Aorta (tissue), 5 donors: ENCODE measurements at regions not wholly inside any gene's neighbourhood (a gene's known extent, or its start where the extent isn't known, plus 50 kb on each side); places are given as distances from the start of the nearest gene placed in this dataset.

Experiments
- ATAC-seq: fragments of 200-7000 bp; cut with Tn5 transposase; one replicate; pipeline ENCODE4 v1.9.1; 2022; ENCODE audit warnings: moderate library complexity; ENCODE audit not compliant: low FRiP score
- DNase-seq, 2 donors: peaks; one replicate each; pipeline ENCODE4 v3.0.0-alpha.2; 2020
- H3K27ac ChIP-seq, 2 donors: one replicate each; pipeline ENCODE4 v1.5.1; 2013; ENCODE audit warnings: low read length in 2 of 2, mild to moderate bottlenecking in 2 of 2, moderate library complexity in 2 of 2, control low read depth in 1 of 2, inconsistent platforms in 1 of 2, low read depth in 1 of 2
- H3K27me3 ChIP-seq, 2 donors: one replicate each; pipeline ENCODE4 v1.6.1; 2013; ENCODE audit warnings: control low read depth in 1 of 2, low read length in 1 of 2, mild to moderate bottlenecking in 1 of 2, moderate library complexity in 1 of 2; ENCODE audit not compliant: insufficient read depth in 2 of 2, control insufficient read depth in 1 of 2
- H3K36me3 ChIP-seq, 2 donors: one replicate each; pipeline ENCODE4 v1.6.1; 2013; ENCODE audit warnings: control low read depth in 1 of 2, low read length in 1 of 2, mild to moderate bottlenecking in 1 of 2; ENCODE audit not compliant: insufficient read depth in 2 of 2, control insufficient read depth in 1 of 2
- H3K4me1 ChIP-seq, 2 donors: one replicate each; pipeline ENCODE4 v1.6.1; 2013; ENCODE audit warnings: low read length in 2 of 2, control low read depth in 1 of 2, mild to moderate bottlenecking in 1 of 2, moderate library complexity in 1 of 2; ENCODE audit not compliant: insufficient read depth in 2 of 2, control insufficient read depth in 1 of 2
- H3K4me3 ChIP-seq, 2 donors: one replicate each; pipeline ENCODE4 v1.5.1; 2013; ENCODE audit warnings: low read length in 2 of 2, control low read depth in 1 of 2, mild to moderate bottlenecking in 1 of 2
- H3K9me3 ChIP-seq: one replicate; pipeline ENCODE4 v1.6.1; 2013; ENCODE audit warnings: mild to moderate bottlenecking, low read length; ENCODE audit not compliant: control insufficient read depth
- WGBS, 2 donors: extraction: QIAGEN DNeasy Blood & Tissue Kit; methylation state at CpG; one replicate each; pipeline ENCODE4 v1.1.7; 2013; 5-methylcytosine and 5-hydroxymethylcytosine counted together
- intact Hi-C, 2 donors: fragments of 100-400 bp; cut with DNase I; formaldehyde crosslinking; loops; one replicate each; pipeline versions ENCODE4 v1.14.2 to v1.15.0; 2022
- donor health status: healthy with polysubstance abuse.
- donor health status: Bipolar disorder and iron deficiency.
- donor health status: DM: no; HTN: no; CAD: no.
- donor health status: DM: no; HTN: no; CAD: no.
- donor health status: DM: yes; HTN: yes; CAD: no.

GRCh38 chr22:49575703-49576081 lies 252.0 kb downstream of the BRD1 start:
- intact Hi-C loops: no loop called here
- WGBS, 2 donors: 89 to 90% methylated on average over 20 of the region's 20 CpGs
- DNase-seq (no peak), ATAC-seq (no peak)
- Histone ChIP-seq H3K4me1 (no peaks in the 10 kb centered on the region), H3K27me3 (no peaks in the 10 kb centered on the region), H3K9me3 (peaks cover 2% of the 10 kb centered on the region), H3K36me3 (no peaks in the 10 kb centered on the region), H3K4me3 (no peak overlapping the region), H3K27ac (no peak overlapping the region)

- ATAC-seq: no peak
- no peaks in the 10 kb centered on the region for H3K36me3 ChIP-seq
- intact Hi-C loops: no loop called here
- H3K27ac ChIP-seq: no peak overlapping the region
- WGBS, 2 donors: 75 to 79% methylated on average over 31 of the region's 31 CpGs
- H3K9me3 ChIP-seq: no peaks in the 10 kb centered on the region
- no peaks in the 10 kb centered on the region for H3K27me3 ChIP-seq
- no peak overlapping the region for H3K4me3 ChIP-seq
- no peaks in the 10 kb centered on the region for H3K4me1 ChIP-seq
- peak in 1 of 2 donors; percentile 71 for DNase-seq
Observed at GRCh38 chr22:49574881-49575702, 252.6 kb downstream of the BRD1 start.

GRCh38 chr22:49574205-49574880 lies 253.3 kb downstream of the BRD1 start:
- intact Hi-C loops: no loop called here
- Histone ChIP-seq H3K27me3 (no peaks in the 10 kb centered on the region), H3K9me3 (no peaks in the 10 kb centered on the region), H3K4me3 (no peak overlapping the region), H3K36me3 (no peaks in the 10 kb centered on the region), H3K27ac (no peak overlapping the region), H3K4me1 (no peaks in the 10 kb centered on the region)
- ATAC-seq: no peak
- peak in 1 of 2 donors; percentile 70 for DNase-seq
- 81 to 82% methylated on average over 30 of the region's 30 CpGs for WGBS, 2 donors

- intact Hi-C loops: no loop called here
- no peak for DNase-seq
Observed at GRCh38 chr22:49573109-49573765, 254.4 kb downstream of the BRD1 start.

GRCh38 chr22:49571326-49571725 lies 256.3 kb downstream of the BRD1 start:
- Histone ChIP-seq H3K4me3 (no peak overlapping the region), H3K9me3 (no peaks in the 10 kb centered on the region), H3K36me3 (no peaks in the 10 kb centered on the region), H3K27ac (no peak overlapping the region), H3K27me3 (no peaks in the 10 kb centered on the region), H3K4me1 (no peaks in the 10 kb centered on the region)
- DNase-seq (peak in 1 of 2 donors; percentile 42), ATAC-seq (no peak)
- intact Hi-C loops: no loop called here
- WGBS, 2 donors: 68 to 74% methylated on average over 14 of the region's 14 CpGs

More at GRCh38 chr22:49573109-49573765, 254.4 kb downstream of the BRD1 start:
- no peak overlapping the region for H3K4me3 ChIP-seq
- 87 to 89% methylated on average over 11 of the region's 11 CpGs for WGBS, 2 donors
- no peaks in the 10 kb centered on the region for H3K36me3 ChIP-seq
- no peaks in the 10 kb centered on the region for H3K4me1 ChIP-seq
- H3K27me3 ChIP-seq: no peaks in the 10 kb centered on the region
- H3K9me3 ChIP-seq: no peaks in the 10 kb centered on the region
- no peak for ATAC-seq
- no peak overlapping the region for H3K27ac ChIP-seq

- DNase-seq (peak; percentile 22 to 45), ATAC-seq (no peak)
- Histone ChIP-seq H3K36me3 (no peaks in the 10 kb centered on the region), H3K9me3 (no peaks in the 10 kb centered on the region), H3K4me1 (no peaks in the 10 kb centered on the region), H3K27ac (no peak overlapping the region), H3K4me3 (no peak overlapping the region), H3K27me3 (no peaks in the 10 kb centered on the region)
- intact Hi-C loops: no loop called here
- WGBS, 2 donors: 73 to 75% methylated on average over 20 of the region's 20 CpGs
Observed at GRCh38 chr22:49570032-49570848, 257.4 kb downstream of the BRD1 start.

GRCh38 chr22:49569286-49570031 lies 258.2 kb downstream of the BRD1 start:
- intact Hi-C loops: no loop called here
- H3K27ac ChIP-seq: no peak overlapping the region
- H3K4me1 ChIP-seq: no peaks in the 10 kb centered on the region
- no peaks in the 10 kb centered on the region for H3K9me3 ChIP-seq
- H3K27me3 ChIP-seq: no peaks in the 10 kb centered on the region
- no peaks in the 10 kb centered on the region for H3K36me3 ChIP-seq
- no peak for ATAC-seq
- 77 to 78% methylated on average over 37 of the region's 37 CpGs for WGBS, 2 donors
- peak; percentile 33 to 57 for DNase-seq
- no peak overlapping the region for H3K4me3 ChIP-seq
